GM23338 (cell line): ENCODE measurements at regions not wholly inside any gene's neighbourhood (a gene's known extent, or its start where the extent isn't known, plus 50 kb on each side); places are given as distances from the start of the nearest gene placed in this dataset.

Source experiments
- EZH2 ChIP-seq: fragments of 200-600 bp; sonication (generic); IDR thresholded peaks from one replicate; pipeline ENCODE4 v1.8.0; 2017; ENCODE audit warnings: antibody characterized with exemption, mild to moderate bottlenecking, low read depth; ENCODE audit not compliant: unreplicated experiment
- EZH2phosphoT487 ChIP-seq: fragments of 200-600 bp; sonication (generic); IDR thresholded peaks from one replicate; pipeline ENCODE4 v1.8.1; 2018; ENCODE audit warnings: antibody characterized with exemption; ENCODE audit not compliant: unreplicated experiment
- JUNB ChIP-seq: IDR thresholded peaks from one replicate; pipeline ENCODE4 v1.6.1; 2016; ENCODE audit warnings: antibody characterized with exemption; ENCODE audit not compliant: unreplicated experiment
- POLR2AphosphoS5 ChIP-seq: IDR thresholded peaks from 2 replicates; pipeline ENCODE4 v1.6.1; 2016; ENCODE audit warnings: antibody characterized with exemption, low read depth
- REST ChIP-seq: IDR thresholded peaks from one replicate; pipeline ENCODE4 v1.6.1; 2018; ENCODE audit warnings: antibody characterized with exemption; ENCODE audit not compliant: unreplicated experiment
- TF ChIP-seq, protein P1 (sequence below), 2 experiments: fragments of 200-600 bp in 1 of 2; sonication (generic) in 1 of 2; conservative IDR thresholded peaks; 2 replicates each; pipeline versions ENCODE4 v1.5.1 to v1.6.1; 2016 to 2017; ENCODE audit warnings: antibody characterized with exemption in 2 of 2, low read depth in 2 of 2, mild to moderate bottlenecking in 2 of 2, moderate library complexity in 1 of 2

DNA sequence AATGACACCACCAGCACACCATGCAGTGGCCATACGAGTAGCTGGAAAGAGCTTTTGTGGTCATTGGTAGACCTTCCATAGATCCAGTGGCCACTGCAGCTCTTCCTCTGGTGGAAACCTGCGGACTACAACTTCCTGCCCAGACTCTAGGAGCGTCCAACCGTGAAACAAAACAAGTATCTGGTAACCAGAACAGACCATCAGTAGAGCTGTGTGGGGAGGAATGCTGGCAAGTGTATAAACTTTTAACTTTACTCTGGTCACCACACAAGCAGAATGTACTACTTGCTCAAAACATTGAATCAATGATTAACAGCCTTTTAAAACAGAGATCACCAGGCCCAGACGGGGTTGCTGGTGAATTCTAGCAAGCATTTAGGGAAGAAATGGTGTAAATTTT is 154.7 kb upstream of the DGKB start:
- TF ChIP-seq EZH2, result no peak
- TF ChIP-seq, protein P1, sequence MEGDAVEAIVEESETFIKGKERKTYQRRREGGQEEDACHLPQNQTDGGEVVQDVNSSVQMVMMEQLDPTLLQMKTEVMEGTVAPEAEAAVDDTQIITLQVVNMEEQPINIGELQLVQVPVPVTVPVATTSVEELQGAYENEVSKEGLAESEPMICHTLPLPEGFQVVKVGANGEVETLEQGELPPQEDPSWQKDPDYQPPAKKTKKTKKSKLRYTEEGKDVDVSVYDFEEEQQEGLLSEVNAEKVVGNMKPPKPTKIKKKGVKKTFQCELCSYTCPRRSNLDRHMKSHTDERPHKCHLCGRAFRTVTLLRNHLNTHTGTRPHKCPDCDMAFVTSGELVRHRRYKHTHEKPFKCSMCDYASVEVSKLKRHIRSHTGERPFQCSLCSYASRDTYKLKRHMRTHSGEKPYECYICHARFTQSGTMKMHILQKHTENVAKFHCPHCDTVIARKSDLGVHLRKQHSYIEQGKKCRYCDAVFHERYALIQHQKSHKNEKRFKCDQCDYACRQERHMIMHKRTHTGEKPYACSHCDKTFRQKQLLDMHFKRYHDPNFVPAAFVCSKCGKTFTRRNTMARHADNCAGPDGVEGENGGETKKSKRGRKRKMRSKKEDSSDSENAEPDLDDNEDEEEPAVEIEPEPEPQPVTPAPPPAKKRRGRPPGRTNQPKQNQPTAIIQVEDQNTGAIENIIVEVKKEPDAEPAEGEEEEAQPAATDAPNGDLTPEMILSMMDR (conservative IDR thresholded peaks at IDR 0.05; ENCODE audit: low read depth in 2 of 2), result no peak
- no peak for TF ChIP-seq REST
- no peak for TF ChIP-seq POLR2AphosphoS5
- no peak for TF ChIP-seq EZH2phosphoT487
- no peak for TF ChIP-seq JUNB
